SK-N-SH (cell line): ENCODE measurements at regions not wholly inside any gene's neighbourhood (a gene's known extent, or its start where the extent isn't known, plus 50 kb on each side); places are given as distances from the start of the nearest gene placed in this dataset.
"Not testable (repeated sequence)": the region's sequence is repeated elsewhere in the genome, so short reads cannot be mapped to it uniquely, and the experiment has no call there.

Source experiments
- CTCF ChIA-PET: fragments of 300-600, 350-600 bp; formaldehyde crosslinking; extraction: SDS; loops from one replicate; lab custom pipeline; 2021; lab: Yijun Ruan, JAX
- POLR2A ChIA-PET: fragments of 350-600 bp; sonication (Branson Sonifier 250); formaldehyde crosslinking; extraction: SDS; loops from one replicate; lab custom pipeline; 2020; ENCODE audit warnings: antibody characterized with exemption, inconsistent platforms; lab: Yijun Ruan, JAX
- DNase-seq: peaks from one replicate; pipeline ENCODE4 v3.0.0; 2012
- H2AFZ ChIP-seq: fragments of 200-600 bp; sonication (generic); 2 replicates; pipeline ENCODE4 v1.8.1; 2016; ENCODE audit warnings: antibody characterized with exemption, mild to moderate bottlenecking, low read depth
- H3F3A ChIP-seq: fragments of 200-600 bp; sonication (generic); replicated peaks from 2 replicates; pipeline ENCODE3; 2016; ENCODE audit warnings: antibody characterized with exemption, mild to moderate bottlenecking; ENCODE audit not compliant: insufficient read depth
- H3K27ac ChIP-seq, 2 experiments: fragments of 200-500 bp in 1 of 2; fragments of 200-600 bp in 1 of 2; sonication (Bioruptor generic) in 1 of 2; sonication (generic), shearing (Covaris generic) in 1 of 2; 2 replicates each; pipeline versions ENCODE4 v1.5.1 to v1.6.1; 2014 to 2016; ENCODE audit warnings: low read depth in 2 of 2, inconsistent platforms in 1 of 2, low read length in 1 of 2, mild to moderate bottlenecking in 1 of 2, mixed read lengths in 1 of 2
- H3K27me3 ChIP-seq: fragments of 200-600 bp; sonication (generic), shearing (Covaris generic); 2 replicates; pipeline ENCODE4 v1.6.1; 2016; ENCODE audit warnings: mixed run types; ENCODE audit not compliant: insufficient read depth
- H3K36me3 ChIP-seq, 2 experiments: fragments of 200-500 bp in 1 of 2; fragments of 200-600 bp in 1 of 2; sonication (Bioruptor generic) in 1 of 2; sonication (generic) in 1 of 2; replicated peaks in 1 of 2; 2 replicates each; pipeline versions ENCODE3 to v1.5.1; 2014 to 2016; ENCODE audit warnings: low read length in 1 of 2, mild to moderate bottlenecking in 1 of 2; ENCODE audit not compliant: insufficient read depth in 2 of 2, control insufficient read depth in 1 of 2
- H3K4me1 ChIP-seq, 2 experiments: fragments of 200-500 bp in 1 of 2; fragments of 200-600 bp in 1 of 2; sonication (Bioruptor generic) in 1 of 2; sonication (generic), shearing (Covaris generic) in 1 of 2; 2 replicates each; pipeline versions ENCODE4 v1.5.1 to v1.6.1; 2014 to 2016; ENCODE audit warnings: low read depth in 1 of 2, low read length in 1 of 2, mixed run types in 1 of 2; ENCODE audit not compliant: insufficient read depth in 2 of 2, control insufficient read depth in 1 of 2
- H3K4me2 ChIP-seq: fragments of 200-600 bp; sonication (generic), shearing (Covaris generic); 2 replicates; pipeline ENCODE4 v1.6.1; 2017; ENCODE audit warnings: mixed run types
- H3K4me3 ChIP-seq, 2 experiments: fragments of 200-500 bp in 1 of 2; fragments of 200-600 bp in 1 of 2; sonication (Bioruptor generic) in 1 of 2; sonication (generic), shearing (Covaris generic) in 1 of 2; 2 replicates each; pipeline versions ENCODE4 v1.5.1 to v1.8.1; 2014 to 2016; ENCODE audit warnings: low read depth in 2 of 2, inconsistent platforms in 1 of 2, low read length in 1 of 2, mild to moderate bottlenecking in 1 of 2, mixed read lengths in 1 of 2, moderate library complexity in 1 of 2
- H3K79me2 ChIP-seq: fragments of 200-600 bp; sonication (generic); 2 replicates; pipeline ENCODE4 v1.8.1; 2017; ENCODE audit warnings: mild to moderate bottlenecking; ENCODE audit not compliant: insufficient read depth
- H3K9ac ChIP-seq: fragments of 200-600 bp; sonication (generic); 2 replicates; pipeline ENCODE4 v1.6.1; 2017; ENCODE audit warnings: mixed run types
- H3K9me2 ChIP-seq: fragments of 200-600 bp; sonication (generic); 2 replicates; pipeline ENCODE4 v1.6.1; 2017; ENCODE audit warnings: mixed run types
- H3K9me3 ChIP-seq: fragments of 200-600 bp; sonication (generic); 2 replicates; pipeline ENCODE4 v1.6.1; 2017; ENCODE audit warnings: mixed run types, mild to moderate bottlenecking, moderate library complexity
- H4K20me1 ChIP-seq: fragments of 200-600 bp; sonication (generic); 2 replicates; pipeline ENCODE4 v1.6.1; 2017; ENCODE audit warnings: mild to moderate bottlenecking, mixed run types; ENCODE audit not compliant: insufficient read depth
- REST ChIP-seq: IDR thresholded peaks from 2 replicates; pipeline ENCODE4 v1.6.1; 2012; ENCODE audit warnings: mild to moderate bottlenecking, low read depth, low read length, moderate library complexity
- WGBS: methylation state at CpG from one replicate; pipeline ENCODE4 v1.1.6; 2017; ENCODE audit warnings: low lambda C conversion rate; 5-methylcytosine and 5-hydroxymethylcytosine counted together

GRCh38 chr10:38430242-38430641 lies 336.1 kb downstream of the ZNF37A start:
- TF ChIP-seq REST = peak; percentile 30; the same call in 1 of the 2 replicates
- H2AFZ ChIP-seq, DNase-seq, H3K4me1 ChIP-seq, POLR2A ChIA-PET, H3K27ac ChIP-seq, H3K27me3 ChIP-seq, H3K79me2 ChIP-seq, H3K4me3 ChIP-seq, CTCF ChIA-PET, H4K20me1 ChIP-seq, H3K36me3 ChIP-seq, H3F3A ChIP-seq, H3K4me2 ChIP-seq, H3K9me3 ChIP-seq, H3K9me2 ChIP-seq, H3K9ac ChIP-seq: not testable (repeated sequence)
- 100% methylated on average over 1 of the region's 2 CpGs for WGBS

GRCh38 chr10:38437359-38437758 lies 343.2 kb downstream of the ZNF37A start:
- POLR2A ChIA-PET, H3K4me3 ChIP-seq: not testable (repeated sequence)

GRCh38 chr10:38448614-38449355 lies 354.6 kb downstream of the ZNF37A start:
- H3K27ac ChIP-seq, POLR2A ChIA-PET, H3K4me2 ChIP-seq, H4K20me1 ChIP-seq, H3K79me2 ChIP-seq, H3K36me3 ChIP-seq, H3K9ac ChIP-seq, H3K4me1 ChIP-seq, CTCF ChIA-PET, DNase-seq, H3K9me2 ChIP-seq, H2AFZ ChIP-seq, H3K27me3 ChIP-seq, H3K9me3 ChIP-seq, H3F3A ChIP-seq, H3K4me3 ChIP-seq: not testable (repeated sequence)
- WGBS = 93% methylated on average over 10 of the region's 22 CpGs

More at GRCh38 chr10:38437359-38437758, 343.2 kb downstream of the ZNF37A start:
- H3K4me1 ChIP-seq, H3K36me3 ChIP-seq, H3K9ac ChIP-seq, H3K9me2 ChIP-seq, DNase-seq, H3K27ac ChIP-seq, H4K20me1 ChIP-seq, H3F3A ChIP-seq, CTCF ChIA-PET, H3K4me2 ChIP-seq, H2AFZ ChIP-seq, H3K9me3 ChIP-seq, H3K27me3 ChIP-seq, H3K79me2 ChIP-seq: not testable (repeated sequence)
- WGBS = 100% methylated on average over 3 of the region's 5 CpGs

GRCh38 chr10:38449618-38450017 lies 355.5 kb downstream of the ZNF37A start:
- CTCF ChIA-PET, H3F3A ChIP-seq, H3K9me3 ChIP-seq, H3K36me3 ChIP-seq, H3K9ac ChIP-seq, H3K4me3 ChIP-seq, H3K27me3 ChIP-seq, H3K4me1 ChIP-seq, H3K79me2 ChIP-seq, POLR2A ChIA-PET, H3K9me2 ChIP-seq, DNase-seq, H3K27ac ChIP-seq, H2AFZ ChIP-seq, H3K4me2 ChIP-seq, H4K20me1 ChIP-seq: not testable (repeated sequence)
- no CpG with 5 or more reads among the region's 21 CpGs for WGBS

GRCh38 chr10:38450372-38451057 lies 356.4 kb downstream of the ZNF37A start:
- H3K4me2 ChIP-seq, H3K27me3 ChIP-seq, H3F3A ChIP-seq, H3K9me3 ChIP-seq, H3K4me1 ChIP-seq, H3K4me3 ChIP-seq, H3K79me2 ChIP-seq, DNase-seq, POLR2A ChIA-PET, H3K9me2 ChIP-seq, H3K9ac ChIP-seq, H4K20me1 ChIP-seq, H3K36me3 ChIP-seq, H2AFZ ChIP-seq, H3K27ac ChIP-seq, CTCF ChIA-PET: not testable (repeated sequence)
- WGBS = 92% methylated on average over 23 of the region's 32 CpGs
